ENCODE measurements at regions not wholly inside any gene's neighbourhood (a gene's known extent, or its start where the extent isn't known, plus 50 kb on each side); places are given as distances from the start of the nearest gene placed in this dataset.

DNA sequence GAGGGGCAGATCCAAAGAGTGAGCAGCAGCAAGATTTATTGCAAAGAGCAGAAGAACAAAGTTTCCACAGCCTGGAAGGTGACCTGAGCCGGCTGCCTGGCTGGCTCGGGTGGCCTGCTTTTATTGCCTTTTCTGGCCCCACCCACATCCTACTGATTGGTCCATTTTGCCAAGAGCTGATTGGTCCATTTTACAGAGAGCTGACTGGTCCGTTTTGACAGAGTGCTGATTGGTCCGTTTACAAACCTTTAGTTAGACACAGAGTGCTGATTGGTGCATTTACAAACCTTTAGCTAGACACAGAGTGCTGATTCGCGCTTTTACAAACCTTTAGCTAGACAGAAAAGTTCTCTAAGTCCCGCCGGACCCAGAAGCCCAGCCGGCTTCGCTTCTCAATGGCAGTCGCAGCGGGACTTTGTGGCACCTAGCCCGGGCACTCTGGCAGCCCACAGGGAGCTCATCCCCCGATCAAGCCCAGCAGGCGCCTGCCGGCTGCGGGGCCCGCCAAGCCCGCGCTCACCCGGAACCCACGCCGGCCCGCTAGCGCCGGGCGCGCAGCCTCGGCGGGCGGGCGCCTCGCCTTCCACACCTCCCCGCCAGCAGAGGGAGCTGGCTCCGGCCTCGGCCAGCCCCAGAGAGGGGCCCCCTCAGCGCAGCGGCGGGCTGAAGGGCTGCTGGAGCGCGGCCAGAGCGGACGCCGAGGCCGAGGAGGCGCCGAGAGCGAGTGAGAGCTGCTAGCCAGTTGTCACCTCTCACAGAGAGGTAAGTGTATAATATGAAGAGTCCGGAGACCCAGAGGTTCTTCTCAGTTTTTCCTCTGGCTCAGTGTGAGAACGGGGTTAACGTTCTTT is 339.2 kb downstream of the CHL1 start:
- H3K79me2 ChIP-seq (ENCODE audit: control insufficient read depth, insufficient read depth, low read length), result no peaks in the 10 kb centered on the region
- SMC1A ChIA-PET (ENCODE audit: uncharacterized antibody, unreplicated experiment), result no interaction called here
- no peaks in the 10 kb centered on the region for H3K9me3 ChIP-seq (replicated peaks; ENCODE audit: control insufficient read depth, insufficient read depth, low read length)
- in situ Hi-C loops (cut with MboI), result no loop called here
- no peak overlapping the region for H3K9ac ChIP-seq (ENCODE audit: control insufficient read depth, insufficient read depth, low read length)
- no peaks in the 10 kb centered on the region for H3K36me3 ChIP-seq (ENCODE audit: control insufficient read depth in 2 of 2, insufficient read depth in 2 of 2, low read length in 1 of 2)
- no peaks in the 10 kb centered on the region for H4K20me1 ChIP-seq (ENCODE audit: control insufficient read depth, insufficient read depth)
- H3K4me2 ChIP-seq (ENCODE audit: control insufficient read depth, insufficient read depth), result no peak overlapping the region
- CTCF ChIA-PET, result no interaction called here
- DNase-seq (ENCODE audit: low read depth, low spot score), result no peak
- POLR2A ChIA-PET, result no interaction called here
- H3K27me3 ChIP-seq (replicated peaks in 1 of 2; ENCODE audit: control insufficient read depth in 2 of 2, insufficient read depth in 2 of 2, low read length in 1 of 2), result no peaks in the 10 kb centered on the region
- H2AFZ ChIP-seq (ENCODE audit: control insufficient read depth, low read depth, low read length), result no peak overlapping the region
- TF ChIP-seq NFYB (IDR thresholded peaks at IDR 0.05; ENCODE audit: insufficient read depth, low read depth, low read length), result 0 out of 2 replicates have a peak, but pooled peaks have one; percentile 35
- TF ChIP-seq DPF2 (IDR thresholded peaks at IDR 0.05), result no peak
- no peak for TF ChIP-seq BCL11A (IDR thresholded peaks at IDR 0.05; ENCODE audit: low read depth, low read length)
- no peak overlapping the region for H3K27ac ChIP-seq (ENCODE audit: control insufficient read depth, insufficient read depth)
- no peak for ATAC-seq
- no peaks in the 10 kb centered on the region for H3K4me1 ChIP-seq (ENCODE audit: control insufficient read depth, insufficient read depth, low read length)
- intact Hi-C loops (cut with micrococcal nuclease; ENCODE audit: unreplicated experiment), result no loop called here
- RAD21 ChIA-PET (ENCODE audit: unreplicated experiment), result no interaction called here
- BruUV-seq (replicated peaks), result no TSS peak
- H3K4me3 ChIP-seq, result no peak overlapping the region
- WGBS (ENCODE audit: insufficient coverage, insufficient replicate concordance, low lambda C conversion rate, missing lambda C conversion rate), result 70% methylated on average over 51 of the region's 51 CpGs
- FAIRE-seq, result no peak

GRCh38 chr3:536417-536813 is 339.9 kb downstream of the CHL1 start:
- ChIA-PET CTCF (no interaction called here), RAD21 (ENCODE audit: unreplicated experiment) (no interaction called here)

More at GRCh38 chr3:536417-536813, 339.9 kb downstream of the CHL1 start:
- Histone ChIP-seq H3K4me3 (no peak overlapping the region), H3K27me3 (replicated peaks in 1 of 2; ENCODE audit: control insufficient read depth in 2 of 2, insufficient read depth in 2 of 2, low read length in 1 of 2) (no peaks in the 10 kb centered on the region), H3K4me1 (ENCODE audit: control insufficient read depth, insufficient read depth, low read length) (no peaks in the 10 kb centered on the region), H2AFZ (ENCODE audit: control insufficient read depth, low read depth, low read length) (no peak overlapping the region), H3K36me3 (ENCODE audit: control insufficient read depth in 2 of 2, insufficient read depth in 2 of 2, low read length in 1 of 2) (no peaks in the 10 kb centered on the region), H3K4me2 (ENCODE audit: control insufficient read depth, insufficient read depth) (no peak overlapping the region), H4K20me1 (ENCODE audit: control insufficient read depth, insufficient read depth) (no peaks in the 10 kb centered on the region), H3K9ac (ENCODE audit: control insufficient read depth, insufficient read depth, low read length) (no peak overlapping the region), H3K27ac (ENCODE audit: control insufficient read depth, insufficient read depth) (no peak overlapping the region), H3K9me3 (replicated peaks; ENCODE audit: control insufficient read depth, insufficient read depth, low read length) (no peaks in the 10 kb centered on the region), H3K79me2 (ENCODE audit: control insufficient read depth, insufficient read depth, low read length) (no peaks in the 10 kb centered on the region)
- FAIRE-seq (no peak), DNase-seq (ENCODE audit: low read depth, low spot score) (no peak), ATAC-seq (no peak)
- no TSS peak for BruUV-seq (replicated peaks)
- SMC1A ChIA-PET (ENCODE audit: uncharacterized antibody, unreplicated experiment), result no interaction called here
- POLR2A ChIA-PET, result no interaction called here
- WGBS (ENCODE audit: insufficient coverage, insufficient replicate concordance, low lambda C conversion rate, missing lambda C conversion rate), result 68% methylated on average over 6 of the region's 6 CpGs
- TF ChIP-seq RAD21 (IDR thresholded peaks at IDR 0.05; ENCODE audit: insufficient read depth, low read depth, low read length) (no peak), SREBF2 (IDR thresholded peaks at IDR 0.05; ENCODE audit: low read length) (no peak), CEBPB (IDR thresholded peaks at IDR 0.05; ENCODE audit: borderline replicate concordance in 1 of 2, low read depth in 2 of 2, low read length in 2 of 2) (no peak), ASH2L (IDR thresholded peaks at IDR 0.05; ENCODE audit: borderline replicate concordance, low read depth) (no peak), CREB1 (IDR thresholded peaks at IDR 0.05; ENCODE audit: low read depth) (no peak), SMAD5 (IDR thresholded peaks at IDR 0.05; ENCODE audit: low read depth) (no peak), CHD1 (IDR thresholded peaks at IDR 0.05; ENCODE audit: low read depth, low read length) (no peak), TCF7 (IDR thresholded peaks at IDR 0.05; ENCODE audit: borderline replicate concordance) (no peak), FOXM1 (IDR thresholded peaks at IDR 0.05; ENCODE audit: low read depth, low read length) (no peak), FOS (IDR thresholded peaks at IDR 0.05; ENCODE audit: borderline replicate concordance, extremely low read depth, insufficient read length) (no peak)
- intact Hi-C loops (cut with micrococcal nuclease; ENCODE audit: unreplicated experiment), result no loop called here
- in situ Hi-C loops (cut with MboI), result no loop called here

All from GM12878 (cell line).